ENCODE measurements at regions not wholly inside any gene's neighbourhood (a gene's known extent, or its start where the extent isn't known, plus 50 kb on each side); places are given as distances from the start of the nearest gene placed in this dataset.

GRCh38 chr18:8980918-8981317 is 121.6 kb upstream of the NDUFV2 start:
- no peak for TF ChIP-seq GATA3 (IDR thresholded peaks at IDR 0.05; ENCODE audit: low read depth, low read length)
- TF ChIP-seq GATA2 (IDR thresholded peaks at IDR 0.05; ENCODE audit: low read depth, low read length) = no peak
